ENCODE measurements at regions not wholly inside any gene's neighbourhood (a gene's known extent, or its start where the extent isn't known, plus 50 kb on each side); places are given as distances from the start of the nearest gene placed in this dataset.

DNA sequence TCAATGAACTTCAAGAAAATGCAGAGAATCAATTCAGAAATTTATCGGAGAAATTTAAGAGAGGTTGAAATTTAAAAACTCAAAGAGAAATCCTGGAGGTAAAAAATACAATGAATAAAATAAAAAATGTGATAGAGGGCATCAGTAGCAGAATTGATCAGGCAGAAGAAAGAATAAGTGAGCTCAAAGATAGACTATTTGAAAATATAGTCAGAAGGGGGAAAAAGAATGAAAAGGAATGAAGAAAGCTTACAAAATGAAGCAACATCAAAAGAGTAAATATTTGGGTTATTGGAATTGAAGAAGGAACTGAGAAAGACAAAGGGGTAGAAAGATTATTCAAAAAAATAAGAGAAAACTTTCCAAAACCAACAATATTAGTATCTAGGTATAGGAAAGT is 291.4 kb downstream of the SH2D4B start:
- no peaks in the 10 kb centered on the region for H3K27me3 ChIP-seq (replicated peaks in 1 of 2; ENCODE audit: control insufficient read depth in 2 of 2, insufficient read depth in 2 of 2, low read length in 1 of 2)
- ATAC-seq (no peak), DNase-seq (ENCODE audit: low read depth, low spot score) (no peak), FAIRE-seq (no peak)
- H3K79me2 ChIP-seq (ENCODE audit: control insufficient read depth, insufficient read depth, low read length), result no peaks in the 10 kb centered on the region
- in situ Hi-C loops (cut with MboI) (no loop called here), intact Hi-C loops (cut with micrococcal nuclease; ENCODE audit: unreplicated experiment) (no loop called here)
- no peaks in the 10 kb centered on the region for H4K20me1 ChIP-seq (ENCODE audit: control insufficient read depth, insufficient read depth)
- no peak overlapping the region for H3K4me3 ChIP-seq
- ChIA-PET CTCF (interaction anchor here (0.7 kb wide), 1 partner anchor 57 kb away, joined by 3 read pairs; no protein-coding TSS in a partner anchor), SMC1A (ENCODE audit: uncharacterized antibody, unreplicated experiment) (no interaction called here), POLR2A (no interaction called here), RAD21 (ENCODE audit: unreplicated experiment) (no interaction called here)
- no peaks in the 10 kb centered on the region; the same call in 2 of the 3 replicates for H3K9me3 ChIP-seq (replicated peaks; ENCODE audit: control insufficient read depth, insufficient read depth, low read length)
- TF ChIP-seq MYB (IDR thresholded peaks at IDR 0.05; ENCODE audit: borderline replicate concordance, low read depth, low read length) (no peak), SREBF1 (IDR thresholded peaks at IDR 0.05; ENCODE audit: low read length) (no peak), IKZF1 (conservative IDR thresholded peaks at IDR 0.05) (no peak), SIX5 (IDR thresholded peaks at IDR 0.05; ENCODE audit: low read depth, low read length, severe bottlenecking) (no peak), CHD1 (IDR thresholded peaks at IDR 0.05; ENCODE audit: low read depth, low read length) (no peak), RAD21 (IDR thresholded peaks at IDR 0.05; ENCODE audit: insufficient read depth, low read depth, low read length) (no peak), JUND (IDR thresholded peaks at IDR 0.05; ENCODE audit: low read depth, low read length) (no peak), BCL3 (IDR thresholded peaks at IDR 0.05; ENCODE audit: borderline replicate concordance, insufficient read depth, low read depth, low read length, poor library complexity, severe bottlenecking) (no peak), ASH2L (IDR thresholded peaks at IDR 0.05; ENCODE audit: borderline replicate concordance, low read depth) (no peak), WRNIP1 (IDR thresholded peaks at IDR 0.05; ENCODE audit: borderline replicate concordance, low read depth, low read length) (no peak), GABPA (IDR thresholded peaks at IDR 0.05; ENCODE audit: low read depth) (no peak), SMC3 (IDR thresholded peaks at IDR 0.05; ENCODE audit: borderline replicate concordance, low read length) (no peak), ZBED1 (IDR thresholded peaks at IDR 0.05; ENCODE audit: borderline replicate concordance) (no peak)
- TF ChIP-seq, protein P1, sequence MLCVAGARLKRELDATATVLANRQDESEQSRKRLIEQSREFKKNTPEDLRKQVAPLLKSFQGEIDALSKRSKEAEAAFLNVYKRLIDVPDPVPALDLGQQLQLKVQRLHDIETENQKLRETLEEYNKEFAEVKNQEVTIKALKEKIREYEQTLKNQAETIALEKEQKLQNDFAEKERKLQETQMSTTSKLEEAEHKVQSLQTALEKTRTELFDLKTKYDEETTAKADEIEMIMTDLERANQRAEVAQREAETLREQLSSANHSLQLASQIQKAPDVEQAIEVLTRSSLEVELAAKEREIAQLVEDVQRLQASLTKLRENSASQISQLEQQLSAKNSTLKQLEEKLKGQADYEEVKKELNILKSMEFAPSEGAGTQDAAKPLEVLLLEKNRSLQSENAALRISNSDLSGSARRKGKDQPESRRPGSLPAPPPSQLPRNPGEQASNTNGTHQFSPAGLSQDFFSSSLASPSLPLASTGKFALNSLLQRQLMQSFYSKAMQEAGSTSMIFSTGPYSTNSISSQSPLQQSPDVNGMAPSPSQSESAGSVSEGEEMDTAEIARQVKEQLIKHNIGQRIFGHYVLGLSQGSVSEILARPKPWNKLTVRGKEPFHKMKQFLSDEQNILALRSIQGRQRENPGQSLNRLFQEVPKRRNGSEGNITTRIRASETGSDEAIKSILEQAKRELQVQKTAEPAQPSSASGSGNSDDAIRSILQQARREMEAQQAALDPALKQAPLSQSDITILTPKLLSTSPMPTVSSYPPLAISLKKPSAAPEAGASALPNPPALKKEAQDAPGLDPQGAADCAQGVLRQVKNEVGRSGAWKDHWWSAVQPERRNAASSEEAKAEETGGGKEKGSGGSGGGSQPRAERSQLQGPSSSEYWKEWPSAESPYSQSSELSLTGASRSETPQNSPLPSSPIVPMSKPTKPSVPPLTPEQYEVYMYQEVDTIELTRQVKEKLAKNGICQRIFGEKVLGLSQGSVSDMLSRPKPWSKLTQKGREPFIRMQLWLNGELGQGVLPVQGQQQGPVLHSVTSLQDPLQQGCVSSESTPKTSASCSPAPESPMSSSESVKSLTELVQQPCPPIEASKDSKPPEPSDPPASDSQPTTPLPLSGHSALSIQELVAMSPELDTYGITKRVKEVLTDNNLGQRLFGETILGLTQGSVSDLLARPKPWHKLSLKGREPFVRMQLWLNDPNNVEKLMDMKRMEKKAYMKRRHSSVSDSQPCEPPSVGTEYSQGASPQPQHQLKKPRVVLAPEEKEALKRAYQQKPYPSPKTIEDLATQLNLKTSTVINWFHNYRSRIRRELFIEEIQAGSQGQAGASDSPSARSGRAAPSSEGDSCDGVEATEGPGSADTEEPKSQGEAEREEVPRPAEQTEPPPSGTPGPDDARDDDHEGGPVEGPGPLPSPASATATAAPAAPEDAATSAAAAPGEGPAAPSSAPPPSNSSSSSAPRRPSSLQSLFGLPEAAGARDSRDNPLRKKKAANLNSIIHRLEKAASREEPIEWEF (IDR thresholded peaks at IDR 0.05; ENCODE audit: insufficient replicate concordance, low read depth, low read length), result no peak
- H2AFZ ChIP-seq (ENCODE audit: control insufficient read depth, low read depth, low read length), result no peak overlapping the region
- H3K9ac ChIP-seq (ENCODE audit: control insufficient read depth, insufficient read depth, low read length), result no peak overlapping the region
- H3K36me3 ChIP-seq (ENCODE audit: control insufficient read depth in 2 of 2, insufficient read depth in 2 of 2, low read length in 1 of 2), result no peaks in the 10 kb centered on the region
- 42% methylated on average over 1 of the region's 1 CpG for WGBS (ENCODE audit: insufficient coverage, insufficient replicate concordance, low lambda C conversion rate, missing lambda C conversion rate)
- H3K4me1 ChIP-seq (ENCODE audit: control insufficient read depth, insufficient read depth, low read length), result no peaks in the 10 kb centered on the region
- H3K27ac ChIP-seq (ENCODE audit: control insufficient read depth, insufficient read depth), result no peak overlapping the region
- no peak overlapping the region for H3K4me2 ChIP-seq (ENCODE audit: control insufficient read depth, insufficient read depth)
- no TSS peak for BruUV-seq (replicated peaks)
